GM21576 (cell line): ENCODE measurements at regions not wholly inside any gene's neighbourhood (a gene's known extent, or its start where the extent isn't known, plus 50 kb on each side); places are given as distances from the start of the nearest gene placed in this dataset.
"Not testable (repeated sequence)": the region's sequence is repeated elsewhere in the genome, so short reads cannot be mapped to it uniquely, and the experiment has no call there.

Experiments used
- ATAC-seq: cut with Tn5 transposase; IDR thresholded peaks from one replicate; pipeline ENCODE4 v1.9.1; 2021; ENCODE audit warnings: mild to moderate bottlenecking, moderate library complexity; ENCODE audit not compliant: unreplicated experiment

- no peak for ATAC-seq
Observed at GRCh38 chr3:124043023-124043422, 51.1 kb upstream of the ROPN1 start.

- ATAC-seq = no peak
Observed at GRCh38 chr3:124044956-124045355, 53.0 kb upstream of the ROPN1 start.

- ATAC-seq = no peak
Observed at GRCh38 chr3:124048967-124049798, 57.3 kb upstream of the ROPN1 start.

GRCh38 chr3:124051636-124052035 lies 59.7 kb upstream of the ROPN1 start:
- no peak for ATAC-seq

GRCh38 chr3:124053871-124054270 lies 61.9 kb upstream of the ROPN1 start:
- no peak for ATAC-seq

- ATAC-seq = no peak
Observed at GRCh38 chr3:124056846-124057245, 64.9 kb upstream of the ROPN1 start.

GRCh38 chr3:124057420-124057819 lies 65.5 kb upstream of the ROPN1 start:
- ATAC-seq = no peak

GRCh38 chr3:124059580-124059979 lies 67.7 kb upstream of the ROPN1 start:
- no peak for ATAC-seq

GRCh38 chr3:124063197-124063909 lies 71.4 kb upstream of the ROPN1 start:
- ATAC-seq = no peak

- no peak for ATAC-seq
Observed at GRCh38 chr3:124064050-124064449, 72.1 kb upstream of the ROPN1 start.

GRCh38 chr3:124066543-124066942 lies 74.6 kb upstream of the ROPN1 start:
- not testable (repeated sequence) for ATAC-seq

GRCh38 chr3:124069706-124070105 lies 77.8 kb upstream of the ROPN1 start:
- ATAC-seq = not testable (repeated sequence)

- ATAC-seq = not testable (repeated sequence)
Observed at GRCh38 chr3:124075090-124075489, 83.2 kb upstream of the ROPN1 start.

- no peak for ATAC-seq
Observed at GRCh38 chr3:124075753-124076152, 83.8 kb upstream of the ROPN1 start.

- no peak for ATAC-seq
Observed at GRCh38 chr3:124076235-124076634, 84.3 kb upstream of the ROPN1 start.

- ATAC-seq = no peak
Observed at GRCh38 chr3:124078953-124079911, 87.3 kb upstream of the ROPN1 start.

- ATAC-seq = no peak
Observed at GRCh38 chr3:124079912-124080276, 88.0 kb upstream of the ROPN1 start.

- no peak for ATAC-seq
Observed at GRCh38 chr3:124082343-124082742, 90.4 kb upstream of the ROPN1 start.

GRCh38 chr3:124084022-124084881 lies 92.3 kb upstream of the ROPN1 start:
- no peak for ATAC-seq

GRCh38 chr3:124088801-124089200 lies 96.9 kb upstream of the ROPN1 start:
- no peak for ATAC-seq
